ENCODE measurements at regions not wholly inside any gene's neighbourhood (a gene's known extent, or its start where the extent isn't known, plus 50 kb on each side); places are given as distances from the start of the nearest gene placed in this dataset.

DNA sequence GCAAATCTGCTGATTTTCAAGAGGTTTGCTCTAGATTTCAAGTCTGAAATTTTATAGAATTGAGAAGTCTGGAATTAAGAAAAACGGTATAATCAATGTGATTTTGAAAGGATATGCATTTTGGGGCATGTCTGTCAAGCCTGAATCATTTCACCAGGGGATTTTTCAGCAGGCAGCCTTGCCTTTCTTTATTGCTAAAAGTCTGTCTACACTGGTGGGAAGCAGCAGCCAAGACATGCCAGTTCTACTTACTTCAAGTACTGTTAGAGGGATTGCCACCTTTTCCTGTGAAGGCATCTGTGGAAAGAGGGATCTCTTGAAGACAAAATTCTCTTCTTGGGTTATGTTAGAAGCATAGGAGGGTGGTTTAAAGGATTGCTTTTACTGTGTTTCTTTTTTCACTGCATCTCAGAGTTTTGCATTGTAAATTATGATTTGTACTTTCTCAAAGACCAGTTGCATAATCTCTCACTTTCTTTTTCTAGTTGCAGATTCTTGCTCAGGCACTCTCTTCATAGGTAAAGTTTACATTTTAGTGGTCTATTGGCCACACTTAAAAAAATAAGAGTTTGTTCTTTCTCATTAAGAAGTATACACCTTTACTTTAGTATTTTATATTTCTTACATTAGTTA lies 837.0 kb downstream of the GALC start:
- TF ChIP-seq POLR2A (IDR thresholded peaks at IDR 0.05) = no peak
- TF ChIP-seq, protein P1, sequence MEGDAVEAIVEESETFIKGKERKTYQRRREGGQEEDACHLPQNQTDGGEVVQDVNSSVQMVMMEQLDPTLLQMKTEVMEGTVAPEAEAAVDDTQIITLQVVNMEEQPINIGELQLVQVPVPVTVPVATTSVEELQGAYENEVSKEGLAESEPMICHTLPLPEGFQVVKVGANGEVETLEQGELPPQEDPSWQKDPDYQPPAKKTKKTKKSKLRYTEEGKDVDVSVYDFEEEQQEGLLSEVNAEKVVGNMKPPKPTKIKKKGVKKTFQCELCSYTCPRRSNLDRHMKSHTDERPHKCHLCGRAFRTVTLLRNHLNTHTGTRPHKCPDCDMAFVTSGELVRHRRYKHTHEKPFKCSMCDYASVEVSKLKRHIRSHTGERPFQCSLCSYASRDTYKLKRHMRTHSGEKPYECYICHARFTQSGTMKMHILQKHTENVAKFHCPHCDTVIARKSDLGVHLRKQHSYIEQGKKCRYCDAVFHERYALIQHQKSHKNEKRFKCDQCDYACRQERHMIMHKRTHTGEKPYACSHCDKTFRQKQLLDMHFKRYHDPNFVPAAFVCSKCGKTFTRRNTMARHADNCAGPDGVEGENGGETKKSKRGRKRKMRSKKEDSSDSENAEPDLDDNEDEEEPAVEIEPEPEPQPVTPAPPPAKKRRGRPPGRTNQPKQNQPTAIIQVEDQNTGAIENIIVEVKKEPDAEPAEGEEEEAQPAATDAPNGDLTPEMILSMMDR (IDR thresholded peaks at IDR 0.05) = no peak

Data from esophagus squamous epithelium (tissue), 4 donors.